KMS-11 (cell line): ENCODE measurements at regions not wholly inside any gene's neighbourhood (a gene's known extent, or its start where the extent isn't known, plus 50 kb on each side); places are given as distances from the start of the nearest gene placed in this dataset.

Experiments used
- H2AFZ ChIP-seq: fragments of 200-600 bp; sonication (generic); 2 replicates; pipeline ENCODE4 v1.6.1; 2016; ENCODE audit warnings: antibody characterized with exemption, mixed run types, low read depth
- H3K27ac ChIP-seq: fragments of 200-600 bp; sonication (generic); 2 replicates; pipeline ENCODE4 v1.6.1; 2016; ENCODE audit warnings: mild to moderate bottlenecking, mixed run types
- H3K27me3 ChIP-seq: fragments of 200-600 bp; sonication (generic); 2 replicates; pipeline ENCODE4 v1.6.1; 2017; ENCODE audit warnings: mild to moderate bottlenecking, low read depth, mixed run types, moderate library complexity; ENCODE audit not compliant: insufficient read depth
- H3K36me3 ChIP-seq: fragments of 200-600 bp; sonication (generic); 2 replicates; pipeline ENCODE4 v1.6.1; 2017; ENCODE audit warnings: mild to moderate bottlenecking, mixed run types; ENCODE audit not compliant: insufficient read depth
- H3K4me1 ChIP-seq: fragments of 200-600 bp; sonication (generic); 2 replicates; pipeline ENCODE4 v1.6.1; 2016; ENCODE audit warnings: mild to moderate bottlenecking, low read depth, mixed run types; ENCODE audit not compliant: poor library complexity, severe bottlenecking
- H3K4me2 ChIP-seq: fragments of 200-600 bp; sonication (generic); 2 replicates; pipeline ENCODE4 v1.7.0; 2016; ENCODE audit warnings: mild to moderate bottlenecking, mixed run types
- H3K4me3 ChIP-seq: fragments of 200-600 bp; sonication (generic); IDR thresholded peaks from 2 replicates; pipeline ENCODE4 v1.6.1; 2017; ENCODE audit warnings: low read depth, low read length, mixed read lengths; ENCODE audit not compliant: insufficient read depth
- H3K79me2 ChIP-seq: fragments of 200-600 bp; sonication (generic); 2 replicates; pipeline ENCODE4 v1.6.1; 2016; ENCODE audit warnings: low read depth, mixed run types; ENCODE audit not compliant: insufficient read depth
- H3K9ac ChIP-seq: fragments of 200-600 bp; sonication (generic); 2 replicates; pipeline ENCODE4 v1.6.1; 2016; ENCODE audit warnings: mild to moderate bottlenecking, mixed run types
- H4K20me1 ChIP-seq: fragments of 200-600 bp; sonication (generic); 2 replicates; pipeline ENCODE4 v1.6.1; 2016; ENCODE audit warnings: mild to moderate bottlenecking, mixed run types; ENCODE audit not compliant: insufficient read depth
- TF ChIP-seq, protein P1 (sequence below): fragments of 200-600 bp; sonication (generic); conservative IDR thresholded peaks from 2 replicates; pipeline ENCODE4 v1.6.1; 2017; ENCODE audit warnings: low read depth, mild to moderate bottlenecking, antibody characterized with exemption, low read length, moderate library complexity, mixed read lengths

- no peak overlapping the region for H3K27ac ChIP-seq
These were observed 147.5 kb upstream of the SMLR1 start for GRCh38 chr6:130679684-130680083.

DNA sequence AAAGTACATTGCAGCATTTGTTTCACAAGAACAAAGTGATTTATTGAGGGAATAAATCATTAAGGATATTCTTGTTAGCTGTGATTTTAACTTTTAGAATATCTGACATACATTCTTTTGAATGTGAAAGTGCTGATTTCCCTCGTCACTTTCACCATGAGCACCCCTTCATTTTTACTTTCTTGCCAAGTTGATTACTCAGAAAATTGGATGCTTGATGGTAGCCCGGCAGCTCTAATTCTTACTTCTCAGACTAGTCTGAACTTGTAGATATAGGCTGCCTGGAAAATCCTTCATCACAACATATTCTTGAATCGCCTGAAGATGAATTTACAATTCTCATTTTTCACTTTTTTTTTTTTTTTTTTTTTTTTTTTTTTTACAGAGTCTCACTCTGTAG is 147.1 kb upstream of the SMLR1 start:
- H4K20me1 ChIP-seq: no peaks in the 10 kb centered on the region
- H3K9ac ChIP-seq: no peak overlapping the region
- H3K36me3 ChIP-seq: no peaks in the 10 kb centered on the region
- TF ChIP-seq, protein P1, sequence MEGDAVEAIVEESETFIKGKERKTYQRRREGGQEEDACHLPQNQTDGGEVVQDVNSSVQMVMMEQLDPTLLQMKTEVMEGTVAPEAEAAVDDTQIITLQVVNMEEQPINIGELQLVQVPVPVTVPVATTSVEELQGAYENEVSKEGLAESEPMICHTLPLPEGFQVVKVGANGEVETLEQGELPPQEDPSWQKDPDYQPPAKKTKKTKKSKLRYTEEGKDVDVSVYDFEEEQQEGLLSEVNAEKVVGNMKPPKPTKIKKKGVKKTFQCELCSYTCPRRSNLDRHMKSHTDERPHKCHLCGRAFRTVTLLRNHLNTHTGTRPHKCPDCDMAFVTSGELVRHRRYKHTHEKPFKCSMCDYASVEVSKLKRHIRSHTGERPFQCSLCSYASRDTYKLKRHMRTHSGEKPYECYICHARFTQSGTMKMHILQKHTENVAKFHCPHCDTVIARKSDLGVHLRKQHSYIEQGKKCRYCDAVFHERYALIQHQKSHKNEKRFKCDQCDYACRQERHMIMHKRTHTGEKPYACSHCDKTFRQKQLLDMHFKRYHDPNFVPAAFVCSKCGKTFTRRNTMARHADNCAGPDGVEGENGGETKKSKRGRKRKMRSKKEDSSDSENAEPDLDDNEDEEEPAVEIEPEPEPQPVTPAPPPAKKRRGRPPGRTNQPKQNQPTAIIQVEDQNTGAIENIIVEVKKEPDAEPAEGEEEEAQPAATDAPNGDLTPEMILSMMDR: no peak
- H3K27ac ChIP-seq: no peak overlapping the region
- no peak overlapping the region for H2AFZ ChIP-seq
- H3K4me1 ChIP-seq: peaks cover 4% of the 10 kb centered on the region
- no peak overlapping the region for H3K4me3 ChIP-seq
- H3K27me3 ChIP-seq: no peaks in the 10 kb centered on the region
- H3K79me2 ChIP-seq: no peaks in the 10 kb centered on the region
- no peak overlapping the region for H3K4me2 ChIP-seq

More at GRCh38 chr6:130679684-130680083, 147.5 kb upstream of the SMLR1 start:
- Histone ChIP-seq H3K4me1 (peaks cover 4% of the 10 kb centered on the region), H3K27me3 (no peaks in the 10 kb centered on the region), H3K79me2 (no peaks in the 10 kb centered on the region), H2AFZ (no peak overlapping the region), H3K4me2 (no peak overlapping the region), H3K9ac (no peak overlapping the region), H3K4me3 (no peak overlapping the region), H3K36me3 (no peaks in the 10 kb centered on the region), H4K20me1 (no peaks in the 10 kb centered on the region)
- TF ChIP-seq, protein P1: no peak

GRCh38 chr6:130681028-130681427 is 146.2 kb upstream of the SMLR1 start:
- H3K27me3 ChIP-seq: no peaks in the 10 kb centered on the region
- H3K4me3 ChIP-seq: no peak overlapping the region
- no peaks in the 10 kb centered on the region for H3K36me3 ChIP-seq
- H3K27ac ChIP-seq: no peak overlapping the region
- no peak overlapping the region for H3K4me2 ChIP-seq
- H2AFZ ChIP-seq: no peak overlapping the region
- TF ChIP-seq, protein P1: no peak
- H3K9ac ChIP-seq: no peak overlapping the region
- no peaks in the 10 kb centered on the region for H4K20me1 ChIP-seq
- no peaks in the 10 kb centered on the region for H3K79me2 ChIP-seq
- H3K4me1 ChIP-seq: peaks cover 4% of the 10 kb centered on the region

- Histone ChIP-seq H3K4me2 (no peak overlapping the region), H3K4me3 (no peak overlapping the region), H3K4me1 (peaks cover 4% of the 10 kb centered on the region), H3K27ac (no peak overlapping the region), H3K27me3 (no peaks in the 10 kb centered on the region), H3K36me3 (no peaks in the 10 kb centered on the region), H3K9ac (no peak overlapping the region), H2AFZ (no peak overlapping the region), H3K79me2 (no peaks in the 10 kb centered on the region), H4K20me1 (no peaks in the 10 kb centered on the region)
- TF ChIP-seq, protein P1: no peak
These were observed 145.1 kb upstream of the SMLR1 start for GRCh38 chr6:130682066-130682465.
